SK-MEL-5 (cell line): ENCODE measurements at regions not wholly inside any gene's neighbourhood (a gene's known extent, or its start where the extent isn't known, plus 50 kb on each side); places are given as distances from the start of the nearest gene placed in this dataset.

Experiments used
- DNase-seq: peaks from one replicate; pipeline ENCODE4 v3.0.0-alpha.2; 2016; ENCODE audit warnings: low read depth, low spot score
- in situ Hi-C: cut with HindIII; loops from 2 replicates; pipeline ENCODE4 v1.10.0; 2016; ENCODE audit warnings: low sequenced_read_pairs, high pct_unique_total_duplicates, low pct_unique_long_range_greater_than_20kb

GRCh38 chr21:41593051-41593759, 85.2 kb upstream of the TMPRSS2 start:
- in situ Hi-C loops = no loop called here
- DNase-seq = no peak

GRCh38 chr21:41589620-41590175, 81.7 kb upstream of the TMPRSS2 start:
- DNase-seq = no peak
- in situ Hi-C loops = no loop called here

- DNase-seq = no peak
- in situ Hi-C loops = no loop called here
These were observed 81.2 kb upstream of the TMPRSS2 start for GRCh38 chr21:41589131-41589530.

GRCh38 chr21:41585199-41585994, 77.4 kb upstream of the TMPRSS2 start:
- in situ Hi-C loops = no loop called here
- no peak for DNase-seq

DNA sequence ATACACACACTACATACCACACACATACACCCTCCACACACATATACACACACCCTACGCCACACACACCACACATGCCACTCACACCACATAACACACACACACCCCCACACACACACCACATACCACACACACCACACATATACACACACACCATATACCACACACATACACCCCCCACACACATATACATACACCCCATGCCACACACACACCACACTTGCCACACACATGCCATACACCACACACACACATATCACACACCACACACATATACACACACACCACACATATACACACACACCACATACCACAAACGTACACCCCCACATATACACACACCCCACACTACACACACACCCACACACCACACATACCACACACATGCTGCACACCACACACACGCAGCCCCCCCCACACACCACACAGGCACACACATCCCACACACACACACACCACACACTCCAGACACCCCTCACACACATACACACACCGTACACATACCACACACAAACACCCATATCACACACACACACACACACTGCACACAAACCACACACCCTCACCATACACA, 76.7 kb upstream of the TMPRSS2 start:
- DNase-seq = no peak

GRCh38 chr21:41583274-41583790, 75.4 kb upstream of the TMPRSS2 start:
- in situ Hi-C loops = no loop called here
- DNase-seq = no peak

More for the DNA sequence above, 76.7 kb upstream of the TMPRSS2 start:
- in situ Hi-C loops = no loop called here

DNA sequence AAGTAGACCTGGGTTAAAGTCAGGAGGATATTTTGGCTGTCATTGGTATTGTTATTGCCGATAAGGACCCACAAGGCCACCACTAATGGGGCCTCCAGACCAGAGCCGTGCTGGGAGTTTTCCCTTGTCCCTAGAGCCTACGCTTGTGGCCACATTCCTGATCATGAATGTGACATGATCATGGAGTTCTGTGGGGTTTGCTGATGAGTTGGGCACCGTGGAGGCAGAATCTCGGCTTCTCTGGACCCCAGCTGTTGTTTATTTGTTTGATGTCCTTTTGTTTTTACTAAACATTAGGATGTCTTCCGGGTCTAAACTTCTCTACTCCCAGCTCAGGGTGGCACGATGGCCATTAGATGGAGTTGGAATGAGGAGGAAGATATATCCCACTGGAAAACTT, 74.9 kb upstream of the TMPRSS2 start:
- no peak for DNase-seq
- in situ Hi-C loops = no loop called here

DNA sequence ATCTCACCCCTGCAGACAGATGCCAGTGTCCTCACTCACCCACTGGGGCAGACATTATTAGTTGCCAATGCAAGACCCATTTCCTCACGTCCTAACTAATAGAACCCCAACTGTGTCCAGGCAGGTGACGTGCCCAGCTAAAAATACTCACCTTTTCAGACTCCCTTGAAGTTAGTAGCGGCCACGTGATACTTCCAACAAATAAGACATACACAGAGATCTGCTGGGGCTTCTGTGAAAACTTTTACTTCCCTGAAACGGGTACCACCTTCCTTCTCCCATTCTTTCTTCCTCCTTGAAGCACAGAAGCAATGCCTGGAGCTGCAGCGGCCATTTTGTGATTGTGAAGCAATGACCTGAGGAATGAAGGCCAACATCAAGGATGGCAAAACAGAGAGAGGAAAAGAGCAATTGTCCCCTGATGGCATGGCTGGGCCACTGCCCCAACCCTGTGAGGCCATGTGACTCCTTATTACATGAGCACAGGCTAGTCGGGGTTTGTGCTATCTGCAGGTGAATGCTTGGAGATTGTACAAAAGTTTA, 74.4 kb upstream of the TMPRSS2 start:
- in situ Hi-C loops = no loop called here
- no peak for DNase-seq

DNA sequence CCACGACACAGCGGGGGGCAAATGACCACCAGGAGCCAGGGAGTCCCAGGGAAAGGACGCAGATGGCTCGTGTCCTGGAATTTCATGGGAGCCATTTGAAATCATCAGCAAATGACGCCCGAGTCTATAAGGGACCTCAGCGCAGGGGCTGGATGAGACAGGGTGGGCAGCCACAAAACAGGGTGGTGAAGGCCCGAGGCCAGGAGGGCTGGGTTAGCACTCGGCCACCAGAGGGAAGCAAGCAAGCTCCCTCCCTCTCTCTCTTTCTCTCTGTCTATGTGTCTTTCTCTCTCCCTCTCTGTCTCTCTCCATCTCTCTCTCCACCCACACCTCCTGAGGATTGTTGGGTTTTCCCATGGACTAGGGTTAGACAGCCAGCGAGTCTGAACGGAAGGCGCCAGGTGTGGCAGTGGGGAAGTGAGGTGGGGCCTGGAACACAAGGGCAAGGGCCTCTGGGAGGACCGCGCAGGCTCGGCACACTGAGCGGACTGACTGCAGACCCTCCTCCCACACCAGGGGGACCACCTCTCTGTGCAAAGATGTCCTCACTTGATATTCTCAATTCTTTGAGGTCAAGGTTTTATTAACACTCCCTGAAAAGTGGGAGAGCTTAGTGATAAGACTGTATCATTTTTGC, 73.8 kb upstream of the TMPRSS2 start:
- in situ Hi-C loops = no loop called here
- DNase-seq = no peak

DNA sequence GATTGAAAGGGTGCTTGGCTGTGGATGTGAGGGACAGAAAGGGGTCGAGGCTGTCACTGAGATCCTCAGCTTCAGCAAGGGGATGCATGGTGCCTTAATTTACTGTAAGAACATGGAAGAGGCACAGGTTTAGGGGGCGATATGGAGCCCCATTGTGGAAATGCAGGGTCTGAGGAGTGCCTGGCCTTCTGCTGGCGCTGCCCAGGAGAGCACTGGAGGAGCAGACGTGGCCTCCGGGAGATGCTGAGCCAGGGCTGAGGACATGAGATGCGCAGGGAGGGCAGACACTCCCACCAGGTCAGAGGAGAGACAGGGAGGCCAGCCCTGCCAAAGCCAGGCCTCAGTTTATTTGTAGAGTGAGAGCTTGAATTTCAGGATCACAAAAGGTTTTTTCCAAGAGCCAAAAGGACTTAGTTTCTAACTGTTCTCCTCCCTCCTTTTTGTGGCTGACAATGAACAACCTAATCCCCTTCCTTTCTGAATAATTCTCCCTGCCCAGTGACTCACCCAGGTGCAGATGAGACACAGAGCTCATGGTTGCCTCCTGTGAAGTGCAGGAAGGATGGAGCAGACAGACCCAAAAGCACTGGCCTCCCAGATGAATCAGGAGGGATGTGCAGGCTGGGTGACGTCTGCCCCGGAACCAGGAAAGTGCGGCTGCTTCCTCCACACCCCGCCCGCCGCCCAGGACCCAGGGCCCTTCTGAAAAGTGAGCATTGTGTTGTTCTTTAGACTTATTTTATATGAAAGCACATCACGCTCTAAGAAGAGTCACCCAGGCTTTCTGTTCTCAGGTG, 73.0 kb upstream of the TMPRSS2 start:
- DNase-seq = no peak
- in situ Hi-C loops = no loop called here

DNA sequence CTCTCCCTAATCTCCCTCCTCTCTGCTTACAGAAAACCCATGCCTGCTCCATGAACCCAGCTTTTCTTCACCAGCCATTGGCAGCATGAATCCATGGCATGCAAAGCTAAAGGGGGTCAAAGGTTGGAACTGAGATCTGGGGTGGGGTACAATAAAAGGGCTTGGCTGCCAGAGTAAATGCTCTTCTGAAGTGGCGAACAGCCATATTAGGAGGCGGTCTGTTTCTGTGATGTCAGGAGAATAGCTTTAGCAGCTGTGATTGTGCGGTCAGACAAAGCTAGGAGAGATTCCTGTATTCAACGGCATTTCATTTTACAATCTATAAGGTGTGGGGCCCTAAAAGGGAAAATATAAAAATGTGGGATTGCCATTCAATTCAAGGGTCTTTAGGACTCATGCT, 71.7 kb upstream of the TMPRSS2 start:
- in situ Hi-C loops = no loop called here
- DNase-seq = no peak

GRCh38 chr21:41578716-41579115, 70.8 kb upstream of the TMPRSS2 start:
- no peak for DNase-seq
- in situ Hi-C loops = no loop called here

GRCh38 chr21:41578083-41578482, 70.1 kb upstream of the TMPRSS2 start:
- in situ Hi-C loops = no loop called here

DNA sequence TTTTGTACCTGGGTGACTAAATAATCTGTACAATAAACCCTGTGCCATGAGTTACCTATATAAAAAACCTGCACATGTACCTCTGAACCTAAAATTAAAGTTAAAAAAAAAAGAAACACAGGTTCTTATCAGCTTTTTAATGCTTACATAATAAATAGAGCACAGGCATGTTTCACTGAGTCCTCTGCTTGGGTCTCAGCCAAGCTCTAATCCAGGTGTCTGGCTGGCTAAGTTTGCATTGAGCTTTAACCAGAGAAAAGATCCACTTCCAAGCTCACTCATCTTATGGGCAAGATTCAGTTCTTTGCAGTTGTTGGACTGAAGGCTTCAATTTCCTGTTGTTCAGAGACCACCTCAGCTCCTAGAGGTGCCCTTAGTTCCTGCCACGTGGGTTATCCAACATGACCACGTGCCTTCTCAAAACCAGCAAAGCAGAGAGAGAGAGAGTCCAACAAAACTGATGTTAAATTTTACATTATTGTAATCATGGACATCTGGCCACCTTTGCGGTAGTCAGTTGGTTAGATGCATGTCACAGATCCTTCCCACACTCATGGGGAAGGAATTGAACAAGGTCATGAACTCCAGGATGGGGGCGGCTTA, 68.2 kb upstream of the TMPRSS2 start:
- in situ Hi-C loops = no loop called here
- no peak for DNase-seq

More at GRCh38 chr21:41578083-41578482, 70.1 kb upstream of the TMPRSS2 start:
- no peak for DNase-seq

- no peak for DNase-seq
- in situ Hi-C loops = no loop called here
These were observed 66.1 kb upstream of the TMPRSS2 start for GRCh38 chr21:41573902-41574690.
